MM.1S (cell line): ENCODE measurements at regions not wholly inside any gene's neighbourhood (a gene's known extent, or its start where the extent isn't known, plus 50 kb on each side); places are given as distances from the start of the nearest gene placed in this dataset.

Experiments
- EZH2 ChIP-seq: fragments of 300-600 bp; sonication (generic); optimal IDR thresholded peaks from 2 replicates; pipeline ENCODE3; 2017; ENCODE audit warnings: low read depth, mild to moderate bottlenecking, antibody characterized with exemption, low read length, mixed read lengths
- TF ChIP-seq, protein P1 (sequence below): fragments of 300-600 bp; sonication (generic); IDR thresholded peaks from 2 replicates; pipeline ENCODE4 v1.5.1; 2016; ENCODE audit warnings: antibody characterized with exemption, low read length, mixed read lengths

- TF ChIP-seq, protein P1, sequence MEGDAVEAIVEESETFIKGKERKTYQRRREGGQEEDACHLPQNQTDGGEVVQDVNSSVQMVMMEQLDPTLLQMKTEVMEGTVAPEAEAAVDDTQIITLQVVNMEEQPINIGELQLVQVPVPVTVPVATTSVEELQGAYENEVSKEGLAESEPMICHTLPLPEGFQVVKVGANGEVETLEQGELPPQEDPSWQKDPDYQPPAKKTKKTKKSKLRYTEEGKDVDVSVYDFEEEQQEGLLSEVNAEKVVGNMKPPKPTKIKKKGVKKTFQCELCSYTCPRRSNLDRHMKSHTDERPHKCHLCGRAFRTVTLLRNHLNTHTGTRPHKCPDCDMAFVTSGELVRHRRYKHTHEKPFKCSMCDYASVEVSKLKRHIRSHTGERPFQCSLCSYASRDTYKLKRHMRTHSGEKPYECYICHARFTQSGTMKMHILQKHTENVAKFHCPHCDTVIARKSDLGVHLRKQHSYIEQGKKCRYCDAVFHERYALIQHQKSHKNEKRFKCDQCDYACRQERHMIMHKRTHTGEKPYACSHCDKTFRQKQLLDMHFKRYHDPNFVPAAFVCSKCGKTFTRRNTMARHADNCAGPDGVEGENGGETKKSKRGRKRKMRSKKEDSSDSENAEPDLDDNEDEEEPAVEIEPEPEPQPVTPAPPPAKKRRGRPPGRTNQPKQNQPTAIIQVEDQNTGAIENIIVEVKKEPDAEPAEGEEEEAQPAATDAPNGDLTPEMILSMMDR, result no peak
- TF ChIP-seq EZH2, result no peak
Measured at GRCh38 chr5:67976891-67977601, 238.5 kb upstream of the PIK3R1 start.
